BE2C (cell line): ENCODE measurements at regions not wholly inside any gene's neighbourhood (a gene's known extent, or its start where the extent isn't known, plus 50 kb on each side); places are given as distances from the start of the nearest gene placed in this dataset.
A peak's percentile ranks its signal among the peaks of the same experiment; 100 is the strongest.

ENCODE experiments used
- DNase-seq: peaks from one replicate; pipeline ENCODE4 v3.0.0-alpha.2; 2020
- H3K27me3 ChIP-seq: fragments of 250-450 bp; sonication (Bioruptor Pico); 2 replicates; pipeline ENCODE4 v1.5.1; 2020; ENCODE audit warnings: mild to moderate bottlenecking
- H3K36me3 ChIP-seq: fragments of 250-450 bp; sonication (Bioruptor Pico); 2 replicates; pipeline ENCODE4 v1.5.1; 2020; ENCODE audit warnings: mild to moderate bottlenecking
- H3K4me1 ChIP-seq: fragments of 250-450 bp; sonication (Bioruptor Pico); 2 replicates; pipeline ENCODE4 v1.5.1; 2020
- H3K4me3 ChIP-seq: 2 replicates; pipeline ENCODE4 v1.5.1; 2011; ENCODE audit warnings: low read depth, low read length
- H3K9me3 ChIP-seq: fragments of 250-450 bp; sonication (Bioruptor Pico); 2 replicates; pipeline ENCODE4 v1.5.1; 2020
- CTCF ChIP-seq: IDR thresholded peaks from 2 replicates; pipeline ENCODE4 v1.5.1; 2012; ENCODE audit warnings: mild to moderate bottlenecking, low read depth, low read length

GRCh38 chr3:115502128-115502527, 121.2 kb upstream of the GAP43 start:
- H3K4me1 ChIP-seq: peaks cover 7% of the 10 kb centered on the region; the same call in 1 of the 2 replicates
- no peaks in the 10 kb centered on the region for H3K36me3 ChIP-seq
- no peaks in the 10 kb centered on the region for H3K9me3 ChIP-seq
- DNase-seq: no peak
- no peaks in the 10 kb centered on the region for H3K27me3 ChIP-seq
- TF ChIP-seq CTCF: no peak
- no peak overlapping the region for H3K4me3 ChIP-seq

DNA sequence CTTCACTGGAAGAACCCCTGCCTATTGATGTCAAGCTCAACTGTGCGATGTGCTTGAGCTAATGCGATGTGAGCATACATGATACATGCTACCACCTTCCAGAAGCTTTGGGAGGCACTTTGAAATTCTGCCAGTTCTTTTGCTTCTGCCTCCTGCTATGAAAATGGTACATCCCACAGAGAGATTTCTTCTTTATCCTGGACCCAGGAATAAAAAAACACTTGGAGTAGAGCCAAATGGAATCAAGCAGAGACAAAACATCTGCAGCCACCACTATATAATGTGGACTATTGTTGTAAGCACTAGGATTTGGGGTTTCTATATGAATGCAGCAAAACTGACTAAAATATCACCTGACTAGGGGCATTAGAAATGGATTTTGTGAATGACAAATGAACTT, 119.9 kb upstream of the GAP43 start:
- Histone ChIP-seq H3K4me3 (no peak overlapping the region), H3K9me3 (no peaks in the 10 kb centered on the region), H3K36me3 (no peaks in the 10 kb centered on the region), H3K4me1 (peaks cover 7% of the 10 kb centered on the region; the same call in 1 of the 2 replicates), H3K27me3 (no peaks in the 10 kb centered on the region)
- no peak for TF ChIP-seq CTCF
- DNase-seq: no peak

DNA sequence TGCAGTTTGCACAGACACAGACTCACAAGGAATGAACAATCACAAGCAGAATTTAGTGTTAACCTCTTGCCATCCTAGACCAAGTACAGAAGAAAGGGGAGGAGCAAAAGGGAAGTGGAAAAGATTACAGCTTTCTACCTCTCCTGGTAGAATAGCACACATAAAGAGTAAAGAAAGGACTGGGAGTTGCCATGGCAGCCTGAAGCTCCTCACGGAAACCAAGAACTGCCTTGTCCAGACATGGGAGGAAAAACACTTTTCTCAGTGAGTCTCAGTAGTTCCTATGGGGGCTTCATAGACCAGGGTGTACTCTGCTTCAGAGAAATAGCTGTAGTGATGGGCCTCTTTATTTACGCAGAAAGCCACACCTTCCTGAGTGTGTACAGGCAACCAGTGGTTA, 114.7 kb upstream of the GAP43 start:
- H3K36me3 ChIP-seq: no peaks in the 10 kb centered on the region
- H3K4me3 ChIP-seq: no peak overlapping the region
- DNase-seq: no peak
- peaks cover 24% of the 10 kb centered on the region for H3K4me1 ChIP-seq
- no peaks in the 10 kb centered on the region for H3K9me3 ChIP-seq
- no peaks in the 10 kb centered on the region for H3K27me3 ChIP-seq
- TF ChIP-seq CTCF: no peak

DNA sequence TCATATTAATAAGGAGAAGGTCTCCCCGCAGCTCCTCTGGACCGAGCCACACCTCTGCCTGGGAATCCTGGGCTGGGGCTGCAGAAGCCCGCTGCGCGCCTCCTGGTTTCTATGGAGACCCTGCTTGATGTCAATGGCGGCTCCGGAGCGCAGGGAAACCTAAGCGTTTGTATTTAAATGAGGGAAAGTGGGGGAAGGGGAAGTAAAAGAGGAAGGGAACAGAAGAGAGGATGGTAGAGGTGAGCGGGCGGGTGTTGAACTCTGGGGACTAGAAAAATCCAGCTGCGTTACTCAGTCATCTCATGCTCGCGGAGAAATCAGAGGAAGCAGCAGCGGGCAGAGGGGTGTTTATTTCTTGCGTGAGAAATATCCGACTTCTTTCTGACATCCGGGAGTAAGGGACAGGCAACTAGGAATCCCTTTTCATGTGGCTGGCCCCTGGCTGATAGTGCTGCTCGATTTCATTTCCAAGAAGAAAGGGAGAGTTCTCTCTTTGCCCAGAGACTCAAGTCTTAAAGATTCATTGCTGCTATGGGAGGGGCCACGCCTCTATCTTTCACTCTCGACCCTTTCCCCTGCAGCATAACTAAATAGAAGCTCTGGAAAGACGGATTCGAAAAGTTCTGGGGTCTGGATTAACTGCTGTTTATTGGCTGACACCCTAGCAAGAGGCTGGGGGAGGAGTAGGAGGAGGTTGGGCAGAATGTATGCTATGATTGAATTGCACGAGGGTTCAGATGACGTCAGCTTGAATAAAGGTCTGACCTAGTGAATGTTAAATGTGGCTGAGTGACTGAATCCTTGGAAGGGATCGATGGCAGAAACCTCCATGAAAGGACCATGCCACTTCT, 110.5 kb upstream of the GAP43 start:
- no peaks in the 10 kb centered on the region for H3K27me3 ChIP-seq
- no peak for TF ChIP-seq CTCF
- H3K9me3 ChIP-seq: no peaks in the 10 kb centered on the region
- H3K36me3 ChIP-seq: no peaks in the 10 kb centered on the region
- peak overlapping the region; percentile 78 for H3K4me3 ChIP-seq
- peaks cover 34% of the 10 kb centered on the region for H3K4me1 ChIP-seq
- peak; percentile 71 for DNase-seq

- Histone ChIP-seq H3K4me3 (peak overlapping the region; percentile 78), H3K27me3 (no peaks in the 10 kb centered on the region), H3K4me1 (peaks cover 39% of the 10 kb centered on the region), H3K36me3 (no peaks in the 10 kb centered on the region), H3K9me3 (no peaks in the 10 kb centered on the region)
- no peak for TF ChIP-seq CTCF
- no peak for DNase-seq
These were observed 109.9 kb upstream of the GAP43 start for GRCh38 chr3:115513416-115513800.

- no peak overlapping the region for H3K4me3 ChIP-seq
- peaks cover 31% of the 10 kb centered on the region for H3K4me1 ChIP-seq
- TF ChIP-seq CTCF: no peak
- no peaks in the 10 kb centered on the region for H3K27me3 ChIP-seq
- DNase-seq: no peak
- no peaks in the 10 kb centered on the region for H3K9me3 ChIP-seq
- no peaks in the 10 kb centered on the region for H3K36me3 ChIP-seq
These were observed 105.8 kb upstream of the GAP43 start for GRCh38 chr3:115517457-115518050.
